Peyer's patch (tissue), 4 donors: ENCODE measurements at regions not wholly inside any gene's neighbourhood (a gene's known extent, or its start where the extent isn't known, plus 50 kb on each side); places are given as distances from the start of the nearest gene placed in this dataset.

Experiments
- CTCF ChIP-seq, 6 experiments: fragments of 450-650 bp in 4 of 6; fragments of 200-600 bp in 2 of 6; sonication (generic) in 1 of 6; IDR thresholded peaks; one replicate each; pipeline ENCODE4 v1.5.1; 2017 to 2019; ENCODE audit warnings: antibody characterized with exemption in 6 of 6, mild to moderate bottlenecking in 3 of 6, moderate library complexity in 1 of 6
- POLR2A ChIP-seq, 2 donors: fragments of 450-650 bp; IDR thresholded peaks; one replicate each; pipeline ENCODE4 v1.5.1; 2017; ENCODE audit warnings: antibody characterized with exemption in 2 of 2, mild to moderate bottlenecking in 2 of 2, moderate library complexity in 2 of 2

GRCh38 chr4:181685911-181686310 is 557.3 kb upstream of the TENM3 start:
- TF ChIP-seq CTCF (IDR thresholded peaks at IDR 0.05), result no peak
- TF ChIP-seq POLR2A (IDR thresholded peaks at IDR 0.05), result no peak
